HUDEP-2 (cell line): ENCODE measurements at regions not wholly inside any gene's neighbourhood (a gene's known extent, or its start where the extent isn't known, plus 50 kb on each side); places are given as distances from the start of the nearest gene placed in this dataset.

Experiments
- DNase-seq, 76 experiments: peaks; one replicate each; lab custom pipeline; 2025; ENCODE audit not compliant: unreplicated experiment in 76 of 76; lab: John Stamatoyannopoulos, UW

DNA sequence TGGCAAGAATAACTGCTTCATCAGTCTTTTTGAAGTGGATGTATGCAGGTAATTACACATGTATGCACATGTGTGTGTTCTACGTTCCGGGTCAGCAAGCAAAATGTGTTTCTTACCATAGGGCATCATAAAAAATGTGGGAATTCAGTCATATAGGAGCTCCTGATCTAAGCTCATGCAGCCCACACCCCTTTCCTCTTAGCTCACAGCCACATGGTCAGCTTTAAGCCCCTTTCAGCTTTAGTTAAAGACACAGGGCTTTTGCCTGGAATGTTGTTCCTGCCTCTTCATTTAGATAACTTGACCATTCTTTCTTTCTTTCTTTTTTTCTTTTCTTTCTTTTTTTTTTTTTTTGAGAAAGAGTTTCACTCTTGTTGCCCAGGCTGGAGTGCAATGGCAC is 258.1 kb downstream of the RPS24 start:
- no peak for DNase-seq

DNA sequence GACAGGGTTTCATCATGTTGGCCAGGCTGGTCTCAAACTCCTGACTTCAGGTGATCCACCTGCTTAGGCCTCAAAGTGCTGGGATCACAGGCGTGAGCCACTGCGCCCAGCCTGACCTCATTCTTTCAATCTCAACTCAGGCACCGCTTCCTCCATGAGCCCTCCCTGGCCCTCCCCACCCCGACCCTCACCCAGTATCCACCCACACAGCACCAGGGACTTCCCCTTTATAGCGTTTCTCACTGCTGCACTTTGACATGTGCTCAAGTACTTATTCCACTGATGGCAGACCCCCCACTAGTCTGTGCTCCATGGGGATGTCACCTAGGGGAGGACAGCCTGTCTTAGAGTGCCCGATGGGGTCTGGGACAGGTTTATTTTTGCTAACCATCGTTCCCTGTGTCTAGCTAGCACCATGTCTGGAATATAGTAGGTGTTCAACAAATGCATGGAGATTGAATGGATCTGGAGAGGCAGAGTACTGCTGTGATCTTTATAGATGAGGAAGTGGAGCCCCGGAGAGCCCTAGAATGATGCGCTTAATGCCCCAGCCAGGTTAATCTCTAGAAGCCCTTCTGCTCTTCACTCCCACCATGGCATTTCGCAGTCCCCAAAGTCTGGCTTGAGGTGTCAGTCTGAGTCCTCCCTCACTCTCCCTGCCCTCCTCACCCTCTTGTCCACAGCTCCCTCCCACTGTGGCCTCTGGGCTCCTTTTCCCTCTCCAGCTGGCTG is 258.8 kb downstream of the RPS24 start:
- no peak for DNase-seq

DNA sequence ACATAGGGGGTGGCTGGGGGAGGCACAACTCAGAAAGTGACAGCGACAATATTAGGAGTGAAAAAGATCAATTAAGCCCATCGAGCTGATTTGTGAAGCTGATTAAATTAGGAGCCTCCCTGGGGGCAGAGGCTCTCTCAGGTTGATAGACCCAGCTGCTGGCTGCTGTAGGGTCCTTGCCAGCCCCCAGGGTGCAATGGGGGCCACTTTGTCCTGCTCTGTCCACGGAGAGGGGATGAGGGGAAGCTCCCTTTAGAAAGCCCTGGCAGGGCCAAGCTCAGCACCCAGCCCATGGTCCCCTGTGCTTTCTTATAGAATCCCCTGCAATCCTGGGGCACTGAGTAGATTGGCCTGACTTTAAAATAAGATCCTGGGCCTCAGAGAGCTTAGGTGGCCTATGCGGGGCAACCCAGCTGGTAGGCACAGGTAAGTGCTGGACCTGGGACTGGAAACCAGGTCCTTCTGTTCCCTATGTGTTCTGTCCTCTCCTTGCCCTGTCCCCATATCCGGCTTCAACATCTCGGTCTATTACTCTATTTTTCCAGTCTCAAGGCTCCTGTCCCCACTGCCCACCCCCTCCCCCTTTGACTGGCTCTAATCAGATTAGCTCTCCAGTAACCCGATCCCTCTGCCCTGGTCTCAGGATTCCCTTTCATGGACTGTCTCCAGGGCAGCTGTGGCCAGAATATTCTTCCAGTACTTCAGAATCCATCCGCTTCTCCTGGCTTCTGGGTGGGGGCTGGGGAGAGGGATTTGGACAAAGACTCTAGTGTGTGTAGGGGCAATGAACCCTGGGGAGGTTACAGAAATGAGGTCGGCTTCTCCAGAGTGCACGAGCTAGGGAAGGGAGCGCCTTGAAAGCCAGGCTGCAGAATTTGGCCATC is 259.6 kb downstream of the RPS24 start:
- DNase-seq, result no peak

GRCh38 chr10:78295242-78295641 is 261.6 kb downstream of the RPS24 start:
- DNase-seq, result no peak

- DNase-seq, result no peak
Observed at GRCh38 chr10:78296785-78297184, 263.1 kb downstream of the RPS24 start.

GRCh38 chr10:78297997-78298396 is 264.3 kb downstream of the RPS24 start:
- DNase-seq, result no peak

- no peak for DNase-seq
Observed at GRCh38 chr10:78298835-78299234, 265.2 kb downstream of the RPS24 start.

DNA sequence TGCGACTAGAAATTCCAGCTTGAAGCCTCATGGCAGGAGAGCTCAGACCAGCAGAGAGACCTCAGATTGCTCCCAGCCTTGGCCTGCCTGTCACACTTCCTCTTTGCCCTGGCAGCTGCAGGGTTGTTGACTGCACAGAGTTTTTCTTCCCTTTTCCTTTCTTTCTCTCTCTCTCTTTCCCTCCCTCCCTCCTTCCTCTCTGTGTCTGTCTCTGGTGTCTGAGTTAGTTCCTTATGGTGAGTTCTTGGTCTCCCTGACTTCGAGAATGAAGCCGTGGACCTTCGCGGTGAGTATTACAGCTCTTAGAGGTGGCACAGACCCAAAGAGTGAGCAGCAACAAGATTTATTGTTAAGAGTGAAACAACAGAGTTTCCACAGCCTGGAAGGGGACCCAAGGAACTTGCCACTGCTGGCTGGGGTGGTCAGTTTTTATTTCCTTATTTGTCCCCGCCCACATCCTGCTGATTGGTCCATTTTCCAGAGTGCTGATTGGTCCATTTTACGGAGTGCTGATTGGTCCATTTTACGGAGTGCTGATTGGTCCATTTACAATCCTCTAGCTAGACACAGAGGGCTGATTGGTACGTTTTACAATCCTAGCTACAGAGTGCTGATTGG is 266.3 kb downstream of the RPS24 start:
- DNase-seq, result peak in 1 of 76 experiments; percentile 9

- no peak for DNase-seq
Observed at GRCh38 chr10:78300526-78300925, 266.9 kb downstream of the RPS24 start.

GRCh38 chr10:78301481-78301880 is 267.8 kb downstream of the RPS24 start:
- no peak for DNase-seq

- DNase-seq, result no peak
Observed at GRCh38 chr10:78301891-78302738, 268.5 kb downstream of the RPS24 start.

GRCh38 chr10:78302739-78302988 is 269.0 kb downstream of the RPS24 start:
- DNase-seq, result peak in 6 of 76 experiments; percentile 18 to 47 (median 36)

GRCh38 chr10:78302989-78303854 is 269.6 kb downstream of the RPS24 start:
- DNase-seq, result peak in 74 of 76 experiments; percentile 52 to 97 (median 90)

GRCh38 chr10:78304091-78305045 is 270.7 kb downstream of the RPS24 start:
- no peak for DNase-seq

DNA sequence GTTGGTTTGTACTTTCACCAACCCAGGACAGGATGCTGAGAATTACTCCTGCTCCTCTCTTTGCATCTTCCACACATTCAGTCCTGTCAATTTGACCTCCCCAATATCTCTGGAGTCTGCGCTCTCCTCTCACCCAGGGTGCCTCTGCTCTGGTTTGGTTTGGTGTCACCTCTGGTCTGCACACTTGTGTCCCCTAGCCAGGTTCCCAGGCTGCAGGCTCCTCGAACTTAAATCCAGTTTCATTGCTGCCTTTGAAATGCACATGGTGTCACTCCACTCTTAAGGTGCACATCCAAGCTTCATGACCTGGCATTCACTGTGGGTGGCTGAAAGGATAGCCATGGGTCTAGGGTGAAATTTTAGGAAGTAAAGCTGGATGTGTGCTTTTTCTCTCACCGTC is 271.6 kb downstream of the RPS24 start:
- no peak for DNase-seq

GRCh38 chr10:78306358-78306757 is 272.7 kb downstream of the RPS24 start:
- no peak for DNase-seq

DNA sequence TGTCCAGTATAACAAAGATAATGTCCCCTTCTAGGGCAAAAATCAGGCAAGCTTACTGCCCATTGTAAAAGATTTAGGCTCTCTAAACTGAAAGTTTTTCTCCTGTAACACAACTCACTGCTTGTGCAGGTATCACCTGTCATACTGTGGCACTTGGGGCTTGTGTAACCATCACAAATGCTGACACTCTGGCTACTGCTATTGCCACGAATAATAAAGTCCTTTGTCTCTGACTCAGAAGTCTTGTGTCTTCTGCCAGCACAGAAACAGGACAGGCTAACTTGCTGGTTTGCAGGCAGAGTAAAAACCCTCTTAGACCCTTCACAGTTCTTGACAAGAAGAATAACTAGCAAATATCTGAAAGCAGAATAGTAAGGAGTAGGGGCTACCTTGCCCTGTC is 273.9 kb downstream of the RPS24 start:
- no peak for DNase-seq

DNA sequence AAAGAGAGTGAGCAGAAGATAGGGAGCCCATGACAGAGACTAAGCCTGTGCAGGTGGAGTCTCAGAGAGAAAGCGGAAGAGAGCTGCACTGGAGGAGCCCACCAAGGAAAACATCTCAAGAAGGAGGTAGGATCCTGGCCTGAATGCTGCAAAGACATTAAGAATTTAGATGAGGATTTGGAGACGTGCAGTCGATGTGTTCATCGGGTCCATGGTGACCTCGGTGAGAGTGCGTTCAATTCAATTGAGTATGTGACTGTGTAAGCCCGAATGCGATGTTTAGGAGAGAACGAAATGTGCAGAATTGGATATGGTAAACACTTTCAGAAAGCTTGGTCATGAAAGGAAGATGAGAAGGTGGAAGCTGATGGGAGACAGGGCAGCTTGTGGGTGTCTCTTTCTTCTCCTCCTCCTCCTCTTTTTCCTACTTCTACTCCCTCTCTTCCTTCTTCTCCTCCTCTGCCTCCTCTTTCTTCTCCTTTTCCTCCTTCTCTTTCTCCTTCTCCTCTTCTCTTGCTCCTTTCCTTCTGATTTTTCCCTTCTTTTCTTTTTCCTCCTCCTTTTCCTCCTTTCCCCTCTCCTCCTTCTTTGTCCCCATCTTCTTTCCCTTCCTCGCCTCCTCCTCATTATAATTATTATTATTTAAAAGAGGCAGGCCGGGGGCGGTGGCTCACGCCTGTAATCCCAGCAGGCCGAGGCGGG is 276.0 kb downstream of the RPS24 start:
- DNase-seq, result no peak
